Panc1 (cell line): ENCODE measurements at regions not wholly inside any gene's neighbourhood (a gene's known extent, or its start where the extent isn't known, plus 50 kb on each side); places are given as distances from the start of the nearest gene placed in this dataset.

Source experiments
- ATAC-seq: fragments of 200-7000 bp; cut with Tn5 transposase; 2 replicates; pipeline ENCODE4 v1.9.1; 2020; ENCODE audit warnings: mild to moderate bottlenecking, moderate library complexity
- BruUV-seq: library from RNA; stranded (reverse); fragments of 400-500 nt; replicated peaks from 2 replicates; lab custom pipeline; 2021; lab: Mats Ljungman, UMichigan
- CTCF ChIA-PET: fragments of 300-600 bp; sonication (Branson Sonifier 250); formaldehyde crosslinking; loops from one replicate; lab custom pipeline; 2022; ENCODE audit warnings: antibody characterized with exemption; lab: Charles Lee
- POLR2A ChIA-PET: fragments of 300-600 bp; sonication (Branson Sonifier 250); formaldehyde crosslinking; loops from one replicate; lab custom pipeline; 2022; ENCODE audit warnings: antibody characterized with exemption; lab: Charles Lee
- DNase-seq: peaks from one replicate; pipeline ENCODE4 v3.0.0-alpha.2; 2010; ENCODE audit warnings: low read depth, low spot score
- H3K27ac ChIP-seq: 2 replicates; pipeline ENCODE4 v1.5.1; 2011; ENCODE audit warnings: mild to moderate bottlenecking, low read length, inconsistent platforms
- H3K27me3 ChIP-seq: fragments of 200-500 bp; sonication (Bioruptor generic); 2 replicates; pipeline ENCODE4 v1.6.0; 2014; ENCODE audit warnings: low read length, inconsistent platforms; ENCODE audit not compliant: control insufficient read depth, insufficient read depth
- H3K36me3 ChIP-seq: fragments of 200-500 bp; sonication (Bioruptor generic); 2 replicates; pipeline ENCODE4 v1.5.1; 2014; ENCODE audit warnings: inconsistent platforms, mild to moderate bottlenecking, low read length, moderate library complexity; ENCODE audit not compliant: control insufficient read depth, insufficient read depth
- H3K4me1 ChIP-seq: 2 replicates; pipeline ENCODE4 v1.5.1; 2011; ENCODE audit warnings: inconsistent platforms, mild to moderate bottlenecking, low read length, moderate library complexity; ENCODE audit not compliant: control insufficient read depth, insufficient read depth
- H3K4me3 ChIP-seq, 2 experiments: 2 replicates each; pipeline ENCODE4 v1.5.1; 2011 to 2012; ENCODE audit warnings: low read depth in 2 of 2, low read length in 2 of 2, mild to moderate bottlenecking in 2 of 2, inconsistent platforms in 1 of 2, moderate library complexity in 1 of 2
- H3K9me3 ChIP-seq: fragments of 200-500 bp; sonication (Bioruptor generic); 2 replicates; pipeline ENCODE4 v1.5.1; 2014; ENCODE audit warnings: low read depth, mild to moderate bottlenecking, inconsistent platforms, low read length, moderate library complexity; ENCODE audit not compliant: control insufficient read depth, insufficient read depth
- CTCF ChIP-seq: fragments of 450-650 bp; IDR thresholded peaks from 2 replicates; pipeline ENCODE4 v1.5.1; 2017; ENCODE audit warnings: mild to moderate bottlenecking
- POLR2AphosphoS5 ChIP-seq: IDR thresholded peaks from 2 replicates; pipeline ENCODE4 v1.6.1; 2012; ENCODE audit warnings: mild to moderate bottlenecking, low read depth, low read length, moderate library complexity
- REST ChIP-seq, 2 experiments: IDR thresholded peaks; 2 replicates each; pipeline ENCODE4 v1.6.1; 2011 to 2012; ENCODE audit warnings: low read depth in 2 of 2, control low read depth in 1 of 2, low read length in 1 of 2, mild to moderate bottlenecking in 1 of 2, moderate library complexity in 1 of 2; ENCODE audit not compliant: insufficient read depth in 1 of 2
- SIN3A ChIP-seq: IDR thresholded peaks from 2 replicates; pipeline ENCODE4 v1.6.1; 2012; ENCODE audit warnings: low read depth, mild to moderate bottlenecking, low read length, moderate library complexity, borderline replicate concordance; ENCODE audit not compliant: insufficient read depth
- TCF7L2 ChIP-seq: IDR thresholded peaks from 2 replicates; pipeline ENCODE4 v1.6.1; 2011; ENCODE audit warnings: mild to moderate bottlenecking, low read depth, low read length, inconsistent platforms
- in situ Hi-C: cut with HindIII; loops from 2 replicates; pipeline ENCODE4 v1.10.0; 2016; ENCODE audit warnings: low sequenced_read_pairs, low pct_unique_long_range_greater_than_20kb
- intact Hi-C: fragments of 100-400 bp; cut with micrococcal nuclease; formaldehyde crosslinking; loops from one replicate; pipeline ENCODE4 v1.10.0; 2022; ENCODE audit not compliant: unreplicated experiment

GRCh38 chr3:106239195-106239697 lies 370.4 kb upstream of the CBLB start:
- no TSS peak for BruUV-seq
- TF ChIP-seq REST (IDR thresholded peaks at IDR 0.05; ENCODE audit: insufficient read depth in 1 of 2, low read depth in 2 of 2, low read length in 1 of 2) (no peak), SIN3A (no peak), CTCF (no peak), TCF7L2 (no peak), POLR2AphosphoS5 (no peak)
- no peak overlapping the region for H3K27ac ChIP-seq
- H3K4me1 ChIP-seq, result no peaks in the 10 kb centered on the region
- intact Hi-C loops, result no loop called here
- ATAC-seq (no peak), DNase-seq (no peak)
- no peaks in the 10 kb centered on the region for H3K9me3 ChIP-seq
- H3K4me3 ChIP-seq, result no peak overlapping the region
- ChIA-PET CTCF (no interaction called here), POLR2A (no interaction called here)
- no peaks in the 10 kb centered on the region for H3K27me3 ChIP-seq
- in situ Hi-C loops, result no loop called here
- no peaks in the 10 kb centered on the region for H3K36me3 ChIP-seq

- BruUV-seq, result no TSS peak
- in situ Hi-C loops, result no loop called here
These were observed 372.8 kb upstream of the CBLB start for GRCh38 chr3:106241593-106241992.

More at GRCh38 chr3:106241593-106241992, 372.8 kb upstream of the CBLB start:
- POLR2A ChIA-PET, result no interaction called here
- no peaks in the 10 kb centered on the region for H3K36me3 ChIP-seq
- no peaks in the 10 kb centered on the region for H3K9me3 ChIP-seq
- no peak overlapping the region for H3K27ac ChIP-seq
- TF ChIP-seq REST (IDR thresholded peaks at IDR 0.05; ENCODE audit: insufficient read depth in 1 of 2, low read depth in 2 of 2, low read length in 1 of 2), result no peak
- no peak for TF ChIP-seq SIN3A
- TF ChIP-seq CTCF, result no peak
- TF ChIP-seq POLR2AphosphoS5, result no peak
- no peak for TF ChIP-seq TCF7L2
- intact Hi-C loops, result no loop called here
- DNase-seq, result no peak
- no peaks in the 10 kb centered on the region for H3K27me3 ChIP-seq
- ATAC-seq, result no peak
- CTCF ChIA-PET, result no interaction called here
- no peaks in the 10 kb centered on the region for H3K4me1 ChIP-seq
- H3K4me3 ChIP-seq, result no peak overlapping the region
